A673 (cell line): ENCODE measurements at regions not wholly inside any gene's neighbourhood (a gene's known extent, or its start where the extent isn't known, plus 50 kb on each side); places are given as distances from the start of the nearest gene placed in this dataset.

Experiments used
- EZH2 ChIP-seq: fragments of 200-600 bp; sonication (generic); IDR thresholded peaks from 2 replicates; pipeline ENCODE4 v1.6.1; 2017; ENCODE audit warnings: borderline replicate concordance, low read depth, mild to moderate bottlenecking, mixed read lengths, antibody characterized with exemption, low read length; ENCODE audit not compliant: poor library complexity, severe bottlenecking
- TF ChIP-seq, protein P1 (sequence below): fragments of 300-800, 200-600 bp; sonication (generic); conservative IDR thresholded peaks from 2 replicates; pipeline ENCODE4 v1.5.1; 2017; ENCODE audit warnings: low read depth, mild to moderate bottlenecking, antibody characterized with exemption, low read length, moderate library complexity, mixed read lengths

DNA sequence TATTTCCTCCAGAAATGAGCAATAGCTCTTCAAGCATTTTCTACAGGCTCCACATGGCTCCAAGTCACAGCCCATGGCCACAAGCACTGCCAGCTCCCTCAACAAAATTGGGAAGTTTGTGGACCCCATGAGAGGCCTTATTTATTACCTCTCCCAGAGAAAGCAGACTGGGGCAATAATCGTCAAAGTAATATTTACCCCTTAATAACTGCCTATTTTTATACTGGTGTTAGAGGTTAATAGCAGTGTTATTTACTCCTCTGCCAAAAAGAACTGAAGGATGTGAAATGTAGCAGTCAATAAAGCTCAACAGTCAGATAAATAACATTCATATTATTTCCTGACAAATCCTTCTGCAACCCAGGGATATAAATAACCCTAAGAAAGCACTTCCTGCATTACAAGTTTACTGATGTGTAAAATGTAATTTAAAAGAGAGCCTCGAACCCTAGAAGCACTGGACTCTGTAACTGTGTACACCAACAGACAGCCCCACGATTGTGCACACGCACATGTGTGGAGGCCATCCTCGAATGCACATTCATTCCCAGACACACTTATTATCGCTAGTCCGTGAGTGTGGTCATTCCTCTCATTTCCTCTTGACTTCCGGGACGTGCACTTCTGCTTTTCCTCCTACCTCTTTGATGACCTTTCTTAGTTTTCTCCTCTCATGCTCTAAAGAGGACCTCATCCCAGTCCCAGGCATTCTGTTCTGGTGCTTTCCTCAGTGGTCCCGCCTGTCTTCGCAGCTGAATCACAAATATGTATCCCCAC is 157.4 kb downstream of the EVX1 start:
- TF ChIP-seq, protein P1, sequence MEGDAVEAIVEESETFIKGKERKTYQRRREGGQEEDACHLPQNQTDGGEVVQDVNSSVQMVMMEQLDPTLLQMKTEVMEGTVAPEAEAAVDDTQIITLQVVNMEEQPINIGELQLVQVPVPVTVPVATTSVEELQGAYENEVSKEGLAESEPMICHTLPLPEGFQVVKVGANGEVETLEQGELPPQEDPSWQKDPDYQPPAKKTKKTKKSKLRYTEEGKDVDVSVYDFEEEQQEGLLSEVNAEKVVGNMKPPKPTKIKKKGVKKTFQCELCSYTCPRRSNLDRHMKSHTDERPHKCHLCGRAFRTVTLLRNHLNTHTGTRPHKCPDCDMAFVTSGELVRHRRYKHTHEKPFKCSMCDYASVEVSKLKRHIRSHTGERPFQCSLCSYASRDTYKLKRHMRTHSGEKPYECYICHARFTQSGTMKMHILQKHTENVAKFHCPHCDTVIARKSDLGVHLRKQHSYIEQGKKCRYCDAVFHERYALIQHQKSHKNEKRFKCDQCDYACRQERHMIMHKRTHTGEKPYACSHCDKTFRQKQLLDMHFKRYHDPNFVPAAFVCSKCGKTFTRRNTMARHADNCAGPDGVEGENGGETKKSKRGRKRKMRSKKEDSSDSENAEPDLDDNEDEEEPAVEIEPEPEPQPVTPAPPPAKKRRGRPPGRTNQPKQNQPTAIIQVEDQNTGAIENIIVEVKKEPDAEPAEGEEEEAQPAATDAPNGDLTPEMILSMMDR = no peak
- no peak for TF ChIP-seq EZH2
